CMK (cell line): ENCODE measurements at regions not wholly inside any gene's neighbourhood (a gene's known extent, or its start where the extent isn't known, plus 50 kb on each side); places are given as distances from the start of the nearest gene placed in this dataset.

Experiments
- DNase-seq: peaks from one replicate; pipeline ENCODE4 v3.0.0-alpha.2; 2010; ENCODE audit warnings: low read depth

- no peak for DNase-seq
Observed at GRCh38 chr6:92380803-92381601, 1038.4 kb downstream of the EPHA7 start.

DNA sequence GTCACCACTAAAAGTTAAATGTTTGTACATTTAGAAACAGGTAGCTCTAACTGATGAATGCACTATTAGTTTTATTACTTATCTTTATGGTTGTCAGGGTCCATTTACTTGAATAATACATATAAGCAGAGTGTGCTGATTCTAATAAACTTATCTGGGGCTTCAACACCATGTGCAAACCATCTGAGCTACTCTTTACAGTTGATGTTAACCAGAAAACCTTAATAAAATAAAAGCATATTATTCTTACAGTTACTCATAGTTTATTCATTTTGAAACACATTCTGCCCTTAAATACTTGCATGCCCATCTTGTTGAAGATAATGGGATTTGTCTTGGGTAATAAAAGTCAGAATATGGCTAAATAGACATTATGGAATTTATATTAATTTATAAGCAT, 1042.2 kb downstream of the EPHA7 start:
- DNase-seq, result no peak

GRCh38 chr6:92376691-92377090, 1042.7 kb downstream of the EPHA7 start:
- DNase-seq, result no peak

DNA sequence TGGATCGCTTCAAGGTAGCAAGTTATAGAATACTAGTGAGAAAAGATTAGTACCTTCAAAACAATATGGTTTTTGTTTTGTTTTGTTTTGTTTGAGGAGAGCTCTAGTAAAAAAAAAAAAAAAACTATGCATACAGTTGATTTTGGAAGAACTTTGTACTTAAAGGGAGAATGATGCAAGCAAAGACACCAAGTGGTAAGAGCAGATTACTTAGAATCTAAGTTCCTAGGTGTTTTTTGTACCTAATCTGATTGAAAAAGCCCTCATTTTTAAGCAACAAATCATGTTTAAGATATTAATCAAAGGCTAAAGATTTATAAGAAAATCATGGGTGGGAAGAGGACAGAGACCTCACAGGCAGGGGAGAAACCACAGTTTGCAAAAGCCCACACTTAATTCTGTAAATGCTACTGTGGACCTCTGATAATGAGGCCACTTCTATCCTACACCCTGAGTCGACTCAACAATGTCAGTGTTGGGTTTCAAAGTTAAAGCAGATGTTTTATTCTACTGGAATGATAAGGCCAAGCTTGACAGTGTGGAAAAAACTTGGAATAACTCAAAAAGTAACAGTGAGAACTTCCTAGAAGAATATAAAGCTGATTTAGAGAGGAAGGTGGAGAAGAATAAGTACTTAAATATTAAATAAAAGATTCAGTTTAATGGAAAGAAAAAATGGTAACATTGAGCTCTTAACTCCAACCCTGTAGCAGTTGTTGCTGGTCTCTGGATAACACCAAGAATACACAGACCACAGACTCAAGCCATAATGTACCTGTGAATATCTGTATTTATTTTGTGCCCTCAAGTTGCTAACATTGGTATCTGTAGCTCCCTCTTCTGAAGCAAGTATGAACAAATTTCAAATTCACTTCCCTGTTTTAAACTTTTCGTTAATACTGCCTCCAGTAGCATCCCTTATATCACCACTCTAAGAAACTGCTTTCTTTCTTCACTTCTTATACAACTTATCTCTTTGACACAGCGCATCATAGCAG, 1047.8 kb downstream of the EPHA7 start:
- no peak for DNase-seq

- DNase-seq, result no peak
Observed at GRCh38 chr6:92369309-92369708, 1050.0 kb downstream of the EPHA7 start.

GRCh38 chr6:92364948-92365541, 1054.3 kb downstream of the EPHA7 start:
- no peak for DNase-seq

DNA sequence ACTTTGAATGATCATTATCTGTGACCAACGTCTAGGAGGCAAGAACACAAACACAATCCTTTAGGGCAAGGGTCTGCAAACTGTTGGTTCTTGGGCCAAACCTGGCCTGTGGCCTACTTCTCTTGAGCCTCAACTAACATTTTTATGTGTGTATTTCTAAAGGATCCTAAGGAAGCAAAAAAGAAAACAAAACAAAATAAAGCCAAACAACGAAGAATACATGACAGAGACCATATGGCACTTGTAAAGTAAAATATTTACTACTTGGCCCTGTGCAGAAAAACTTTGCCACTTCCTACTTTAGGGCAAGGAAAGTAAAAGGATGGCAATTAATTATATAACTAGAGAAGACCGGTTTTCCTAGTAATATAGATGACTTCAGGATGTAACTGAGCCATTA, 1056.2 kb downstream of the EPHA7 start:
- DNase-seq, result no peak

DNA sequence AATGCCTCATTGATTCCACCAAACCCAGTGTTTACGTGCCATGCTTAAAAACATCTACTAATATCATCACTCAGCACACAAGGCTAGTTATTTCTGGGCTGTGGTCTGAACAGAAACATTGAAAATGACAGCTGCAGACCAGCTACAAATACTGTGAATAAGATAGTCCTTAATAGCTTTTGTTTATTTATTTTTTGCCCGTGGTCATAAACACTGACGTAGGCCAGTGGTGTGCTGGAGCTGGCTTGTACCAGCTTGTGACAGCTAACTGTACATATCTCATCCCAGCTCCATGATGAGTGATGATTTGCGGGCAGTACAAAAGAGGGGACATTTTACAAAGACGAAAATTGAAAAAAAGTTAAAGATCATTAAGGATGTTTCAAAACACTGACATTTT, 1057.0 kb downstream of the EPHA7 start:
- no peak for DNase-seq

GRCh38 chr6:92361990-92362389, 1057.4 kb downstream of the EPHA7 start:
- DNase-seq, result no peak

DNA sequence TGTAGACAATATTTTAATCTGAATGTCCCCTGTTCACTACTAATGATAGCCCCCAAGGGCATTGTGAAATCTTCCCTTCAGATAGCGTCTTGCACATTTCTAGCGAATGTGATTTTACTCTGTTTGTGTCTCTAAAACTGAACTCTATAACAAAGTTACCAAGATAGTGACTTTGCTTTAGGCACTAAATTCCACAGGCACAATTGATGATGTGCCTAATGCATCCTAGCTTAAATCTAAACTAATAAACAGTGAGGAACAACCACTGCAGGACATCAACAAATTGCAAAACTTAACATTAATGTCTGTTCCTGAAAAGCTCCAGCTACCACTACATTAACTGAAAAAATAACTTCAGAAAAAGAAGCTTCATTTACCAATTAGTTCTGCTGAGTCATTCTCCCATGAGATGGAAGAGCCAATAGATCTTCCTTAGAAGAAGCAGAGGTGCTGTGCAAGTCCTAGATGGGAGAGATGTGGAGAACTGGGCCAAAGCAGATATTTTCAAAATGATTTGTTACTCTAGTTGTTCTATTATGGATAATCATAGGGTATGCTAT, 1065.0 kb downstream of the EPHA7 start:
- no peak for DNase-seq

DNA sequence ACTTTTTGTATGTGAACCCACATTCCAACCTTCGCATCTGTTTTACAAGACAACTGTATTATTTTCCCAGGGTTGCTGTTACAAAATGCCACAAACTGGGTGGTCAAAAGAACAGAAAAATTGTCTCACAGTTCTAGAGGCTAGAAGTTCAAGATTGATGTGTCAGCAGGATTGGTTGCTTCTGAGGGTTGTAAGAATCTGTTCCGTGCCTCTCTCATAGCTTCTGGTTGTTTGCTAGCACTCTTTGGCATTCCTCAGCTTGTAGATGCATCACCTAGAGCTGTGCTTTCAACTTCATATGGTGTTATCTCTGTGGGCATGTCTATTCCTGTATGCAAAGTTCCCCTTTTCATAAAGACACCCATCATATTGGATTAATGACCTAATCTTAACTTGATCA, 1067.2 kb downstream of the EPHA7 start:
- DNase-seq, result no peak

DNA sequence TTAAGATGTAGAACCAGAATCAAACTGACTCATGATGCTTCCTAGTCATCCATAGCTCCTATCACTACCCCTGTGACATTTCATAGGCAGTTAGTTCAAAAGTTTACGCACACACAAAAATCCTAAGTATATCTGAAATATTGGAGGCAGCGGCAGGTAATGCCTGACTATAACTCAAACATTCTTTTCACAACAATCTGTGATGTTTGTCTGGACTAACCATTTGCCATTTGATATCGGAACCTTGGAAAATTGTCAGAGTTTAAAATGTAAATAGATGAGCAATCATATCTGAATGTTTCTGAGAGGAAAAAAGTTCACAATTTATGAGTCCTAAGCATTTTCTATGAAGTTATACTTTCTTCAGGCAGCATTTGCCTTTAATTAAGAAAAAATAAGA, 1078.2 kb downstream of the EPHA7 start:
- no peak for DNase-seq

DNA sequence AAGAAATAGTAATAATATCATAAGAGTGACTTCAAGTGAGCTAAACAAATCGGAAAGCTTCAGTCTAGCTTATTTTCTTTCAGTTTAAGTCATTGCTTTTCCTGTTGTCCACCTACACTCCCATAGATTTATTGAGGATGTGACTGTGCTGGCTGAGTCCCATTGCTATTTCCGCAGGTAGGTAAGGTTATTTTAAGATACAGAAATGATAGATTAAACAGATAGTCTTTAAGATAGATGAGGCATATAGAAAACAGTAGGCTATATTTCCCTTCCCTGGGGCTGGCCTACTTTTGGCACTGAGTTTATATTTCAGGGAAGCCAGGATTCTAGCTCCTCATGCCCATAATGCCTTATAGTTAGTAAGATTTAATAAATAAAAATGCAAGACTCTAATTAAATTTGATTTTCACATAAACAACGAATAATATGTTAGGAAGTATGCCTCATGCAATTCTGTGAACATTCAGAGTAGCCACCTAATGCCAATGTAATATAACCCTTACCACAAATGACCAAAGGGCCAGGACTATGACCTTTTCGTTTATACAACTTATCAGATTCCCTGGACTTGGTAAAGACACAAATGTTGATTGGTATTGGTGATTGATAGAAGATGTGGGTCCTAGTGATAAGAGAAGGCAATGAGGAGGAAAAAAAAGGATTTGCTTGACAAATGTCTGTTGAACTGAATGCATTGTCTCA, 1079.3 kb downstream of the EPHA7 start:
- no peak for DNase-seq

DNA sequence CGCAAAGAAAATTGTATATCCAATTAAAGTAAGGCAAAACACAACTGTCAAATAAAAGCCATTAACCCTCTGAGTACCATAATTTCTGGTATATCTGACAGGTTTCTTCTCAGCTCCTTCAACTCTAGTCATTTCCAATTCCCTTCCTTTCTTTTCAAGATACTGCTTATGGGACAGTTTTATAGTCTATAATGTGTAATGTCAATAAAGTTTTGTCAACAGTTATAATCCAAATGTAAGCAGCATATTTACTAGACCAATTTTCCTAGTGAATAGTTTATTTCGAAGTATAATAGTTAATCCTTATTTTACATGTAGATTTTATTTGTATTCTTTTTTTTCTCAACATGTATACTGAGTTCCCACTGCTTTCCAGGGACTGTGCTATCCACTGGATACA, 1081.8 kb downstream of the EPHA7 start:
- DNase-seq, result no peak

DNA sequence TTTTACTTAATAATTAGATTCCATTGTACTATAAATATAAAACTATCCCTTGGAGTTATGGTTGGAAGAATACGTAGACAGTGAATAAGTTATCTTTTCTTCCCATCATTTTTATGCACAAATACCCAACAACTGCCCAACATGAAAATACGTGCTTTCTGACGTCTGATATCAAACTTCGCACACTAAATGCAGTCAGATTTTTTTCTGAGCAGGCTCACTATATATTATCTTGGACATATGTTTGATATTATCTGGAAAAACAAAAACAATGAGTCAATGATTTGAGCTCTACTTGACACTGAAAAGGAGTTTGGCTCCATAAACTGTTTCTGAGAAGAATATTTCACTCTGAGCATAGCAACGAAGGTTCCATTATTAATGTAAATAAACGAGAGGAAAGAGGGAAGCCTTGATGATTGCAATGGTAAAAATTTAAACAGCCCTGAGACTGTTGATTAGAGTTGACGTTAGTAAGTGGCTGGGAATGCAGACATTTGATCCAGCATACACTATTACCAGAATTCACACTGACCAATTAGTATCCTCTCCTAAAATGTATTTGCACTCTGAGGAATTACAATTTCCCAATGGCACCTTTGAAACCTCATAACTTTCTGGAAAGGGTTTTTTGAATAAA, 1090.0 kb downstream of the EPHA7 start:
- no peak for DNase-seq

GRCh38 chr6:92315312-92315711, 1104.0 kb downstream of the EPHA7 start:
- no peak for DNase-seq

DNA sequence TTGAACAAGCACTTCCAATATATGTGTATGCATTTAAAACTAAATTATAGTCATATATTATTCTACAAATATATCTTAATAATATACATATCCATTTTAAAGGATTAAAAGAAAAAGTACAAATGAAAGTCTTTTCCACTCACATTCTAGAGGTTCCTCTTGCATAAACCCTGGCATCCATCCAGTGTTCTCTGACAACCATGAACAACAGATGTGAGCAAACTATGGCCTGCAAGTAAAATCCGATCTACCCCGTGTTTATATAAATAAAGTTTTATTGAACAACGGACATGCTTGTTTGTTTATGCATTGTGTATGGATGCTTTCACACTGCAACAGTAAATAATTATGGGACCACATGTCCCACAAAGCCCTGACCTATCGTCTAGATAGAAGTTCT, 1122.3 kb downstream of the EPHA7 start:
- DNase-seq, result no peak

GRCh38 chr6:92292067-92292466, 1127.3 kb downstream of the EPHA7 start:
- DNase-seq, result no peak

DNA sequence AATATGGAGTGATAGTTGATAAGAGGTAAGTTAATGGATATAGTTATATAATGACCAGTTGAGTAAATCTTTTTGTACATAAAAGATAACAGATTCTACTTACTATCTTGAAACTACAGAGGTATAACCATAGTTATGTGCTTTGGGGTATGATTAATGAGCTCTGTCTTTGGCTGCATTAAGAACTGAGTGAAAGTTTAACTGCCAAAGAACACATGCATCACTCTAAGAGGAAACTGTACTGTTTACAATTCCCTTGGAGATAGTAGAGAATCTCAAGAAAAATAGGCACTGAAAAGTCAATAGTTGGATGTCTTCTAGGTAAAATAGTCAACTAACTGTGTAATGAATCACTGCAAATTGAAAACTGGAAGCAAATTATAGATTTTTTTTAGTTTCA, 1129.5 kb downstream of the EPHA7 start:
- DNase-seq, result no peak

DNA sequence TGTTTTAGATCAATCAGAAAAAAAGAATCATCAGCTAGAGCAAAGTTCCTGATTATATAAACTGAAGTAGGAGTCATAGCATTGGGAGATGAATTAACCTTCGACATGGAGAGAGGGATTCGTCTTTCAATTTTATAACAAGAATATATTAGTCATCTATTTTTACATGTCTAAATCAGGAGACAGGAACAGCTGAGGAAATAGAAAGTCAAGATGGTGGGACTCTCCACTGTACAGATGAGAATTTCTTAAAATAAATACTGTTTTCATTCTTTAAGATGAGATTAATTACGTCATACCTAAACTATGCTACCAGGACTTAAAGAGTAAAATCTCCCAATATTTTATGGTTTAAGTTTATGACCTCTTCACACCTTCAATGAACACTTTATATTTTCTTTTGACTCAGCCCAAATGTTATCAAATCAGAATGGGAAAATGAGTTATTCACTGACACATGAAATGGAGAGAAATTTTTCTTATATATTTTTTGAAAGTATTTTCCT, 1137.7 kb downstream of the EPHA7 start:
- no peak for DNase-seq

DNA sequence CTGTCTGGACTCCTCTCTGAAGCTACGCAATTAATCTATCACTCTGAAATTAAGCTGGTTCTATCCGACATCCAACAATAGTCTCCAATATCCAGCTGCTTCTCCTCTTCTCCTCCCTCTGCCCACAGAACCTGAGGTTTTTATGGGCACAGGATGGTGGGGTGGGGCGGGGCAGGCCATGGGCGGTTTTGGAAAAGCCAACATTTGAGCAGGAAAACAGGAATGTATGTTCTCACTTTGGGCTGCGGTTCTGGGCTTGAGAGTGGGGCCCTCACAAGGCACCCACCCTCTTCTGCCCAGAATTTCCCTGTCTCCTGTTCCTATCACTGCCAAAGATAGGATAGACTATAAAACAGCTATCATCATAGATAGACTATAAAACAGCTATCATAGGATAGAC, 1144.2 kb downstream of the EPHA7 start:
- no peak for DNase-seq
